H1 (cell line): ENCODE measurements at regions not wholly inside any gene's neighbourhood (a gene's known extent, or its start where the extent isn't known, plus 50 kb on each side); places are given as distances from the start of the nearest gene placed in this dataset.

ENCODE experiments used
- MAFK ChIP-seq: IDR thresholded peaks from 2 replicates; pipeline ENCODE4 v1.6.1; 2012; ENCODE audit warnings: low read depth, mild to moderate bottlenecking, improper control_type of control experiment, low read length
- SP1 ChIP-seq: IDR thresholded peaks from 2 replicates; pipeline ENCODE4 v1.6.1; 2011; ENCODE audit warnings: low read depth, low read length

DNA sequence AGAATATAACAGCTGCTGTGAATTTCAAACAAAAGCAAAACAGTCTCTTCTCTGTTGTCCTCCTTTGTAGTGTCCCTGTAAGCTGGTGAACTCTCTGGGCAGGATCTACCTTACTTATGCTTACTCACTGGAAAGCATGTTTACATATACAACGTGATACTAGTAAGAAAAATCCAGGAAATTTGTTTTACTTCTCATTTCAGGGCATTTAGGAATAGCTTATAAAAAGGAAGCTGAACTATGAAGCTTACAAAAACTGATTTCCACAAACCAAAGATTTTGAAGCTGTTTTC lies 311.0 kb downstream of the NOVA1 start (continued):
- TF ChIP-seq SP1, result no peak
- no peak for TF ChIP-seq MAFK
